ENCODE measurements at regions not wholly inside any gene's neighbourhood (a gene's known extent, or its start where the extent isn't known, plus 50 kb on each side); places are given as distances from the start of the nearest gene placed in this dataset.
"Not testable (repeated sequence)": the region's sequence is repeated elsewhere in the genome, so short reads cannot be mapped to it uniquely, and the experiment has no call there.

GRCh38 chr1:105272376-105272775, 1522.7 kb downstream of the AMY1C start:
- TF ChIP-seq POLR2AphosphoS5, GABPA (IDR thresholded peaks at IDR 0.05; ENCODE audit: low read depth): not testable (repeated sequence)
- TF ChIP-seq, protein P1, sequence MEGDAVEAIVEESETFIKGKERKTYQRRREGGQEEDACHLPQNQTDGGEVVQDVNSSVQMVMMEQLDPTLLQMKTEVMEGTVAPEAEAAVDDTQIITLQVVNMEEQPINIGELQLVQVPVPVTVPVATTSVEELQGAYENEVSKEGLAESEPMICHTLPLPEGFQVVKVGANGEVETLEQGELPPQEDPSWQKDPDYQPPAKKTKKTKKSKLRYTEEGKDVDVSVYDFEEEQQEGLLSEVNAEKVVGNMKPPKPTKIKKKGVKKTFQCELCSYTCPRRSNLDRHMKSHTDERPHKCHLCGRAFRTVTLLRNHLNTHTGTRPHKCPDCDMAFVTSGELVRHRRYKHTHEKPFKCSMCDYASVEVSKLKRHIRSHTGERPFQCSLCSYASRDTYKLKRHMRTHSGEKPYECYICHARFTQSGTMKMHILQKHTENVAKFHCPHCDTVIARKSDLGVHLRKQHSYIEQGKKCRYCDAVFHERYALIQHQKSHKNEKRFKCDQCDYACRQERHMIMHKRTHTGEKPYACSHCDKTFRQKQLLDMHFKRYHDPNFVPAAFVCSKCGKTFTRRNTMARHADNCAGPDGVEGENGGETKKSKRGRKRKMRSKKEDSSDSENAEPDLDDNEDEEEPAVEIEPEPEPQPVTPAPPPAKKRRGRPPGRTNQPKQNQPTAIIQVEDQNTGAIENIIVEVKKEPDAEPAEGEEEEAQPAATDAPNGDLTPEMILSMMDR (IDR thresholded peaks at IDR 0.05; ENCODE audit: insufficient read depth, low read length), result not testable (repeated sequence)
- TF ChIP-seq, protein P2, sequence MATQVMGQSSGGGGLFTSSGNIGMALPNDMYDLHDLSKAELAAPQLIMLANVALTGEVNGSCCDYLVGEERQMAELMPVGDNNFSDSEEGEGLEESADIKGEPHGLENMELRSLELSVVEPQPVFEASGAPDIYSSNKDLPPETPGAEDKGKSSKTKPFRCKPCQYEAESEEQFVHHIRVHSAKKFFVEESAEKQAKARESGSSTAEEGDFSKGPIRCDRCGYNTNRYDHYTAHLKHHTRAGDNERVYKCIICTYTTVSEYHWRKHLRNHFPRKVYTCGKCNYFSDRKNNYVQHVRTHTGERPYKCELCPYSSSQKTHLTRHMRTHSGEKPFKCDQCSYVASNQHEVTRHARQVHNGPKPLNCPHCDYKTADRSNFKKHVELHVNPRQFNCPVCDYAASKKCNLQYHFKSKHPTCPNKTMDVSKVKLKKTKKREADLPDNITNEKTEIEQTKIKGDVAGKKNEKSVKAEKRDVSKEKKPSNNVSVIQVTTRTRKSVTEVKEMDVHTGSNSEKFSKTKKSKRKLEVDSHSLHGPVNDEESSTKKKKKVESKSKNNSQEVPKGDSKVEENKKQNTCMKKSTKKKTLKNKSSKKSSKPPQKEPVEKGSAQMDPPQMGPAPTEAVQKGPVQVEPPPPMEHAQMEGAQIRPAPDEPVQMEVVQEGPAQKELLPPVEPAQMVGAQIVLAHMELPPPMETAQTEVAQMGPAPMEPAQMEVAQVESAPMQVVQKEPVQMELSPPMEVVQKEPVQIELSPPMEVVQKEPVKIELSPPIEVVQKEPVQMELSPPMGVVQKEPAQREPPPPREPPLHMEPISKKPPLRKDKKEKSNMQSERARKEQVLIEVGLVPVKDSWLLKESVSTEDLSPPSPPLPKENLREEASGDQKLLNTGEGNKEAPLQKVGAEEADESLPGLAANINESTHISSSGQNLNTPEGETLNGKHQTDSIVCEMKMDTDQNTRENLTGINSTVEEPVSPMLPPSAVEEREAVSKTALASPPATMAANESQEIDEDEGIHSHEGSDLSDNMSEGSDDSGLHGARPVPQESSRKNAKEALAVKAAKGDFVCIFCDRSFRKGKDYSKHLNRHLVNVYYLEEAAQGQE (IDR thresholded peaks at IDR 0.05; ENCODE audit: insufficient replicate concordance, low read depth), result not testable (repeated sequence)
